Osteoblast (primary cell): ENCODE measurements at regions not wholly inside any gene's neighbourhood (a gene's known extent, or its start where the extent isn't known, plus 50 kb on each side); places are given as distances from the start of the nearest gene placed in this dataset.

ENCODE experiments used
- DNase-seq: peaks from one replicate; pipeline ENCODE4 v3.0.0; 2011; ENCODE audit warnings: low spot score, mixed read lengths; ENCODE audit not compliant: insufficient read length; ENCODE audit errors: missing footprints
- H2AFZ ChIP-seq: 2 replicates; pipeline ENCODE4 v1.6.0; 2011; ENCODE audit warnings: mild to moderate bottlenecking, low read length
- H3K27ac ChIP-seq: 2 replicates; pipeline ENCODE4 v1.5.1; 2011; ENCODE audit warnings: mild to moderate bottlenecking, low read depth, low read length, moderate library complexity
- H3K27me3 ChIP-seq: 2 replicates; pipeline ENCODE4 v1.6.0; 2012; ENCODE audit warnings: mild to moderate bottlenecking, control low read depth, inconsistent platforms, low read length, moderate library complexity; ENCODE audit not compliant: insufficient read depth
- H3K36me3 ChIP-seq: 2 replicates; pipeline ENCODE4 v1.5.1; 2011; ENCODE audit warnings: mild to moderate bottlenecking, low read length, control low read depth, moderate library complexity; ENCODE audit not compliant: insufficient read depth
- H3K4me1 ChIP-seq: 2 replicates; pipeline ENCODE4 v1.5.1; 2011; ENCODE audit warnings: mild to moderate bottlenecking, low read length, control low read depth, moderate library complexity; ENCODE audit not compliant: insufficient read depth
- H3K4me2 ChIP-seq: 2 replicates; pipeline ENCODE4 v1.6.0; 2011; ENCODE audit warnings: mild to moderate bottlenecking, low read length; ENCODE audit not compliant: insufficient read depth
- H3K4me3 ChIP-seq: fragments of 200-600 bp; sonication (generic); 3 replicates; pipeline ENCODE4 v1.5.1; 2012; ENCODE audit warnings: mild to moderate bottlenecking, low read length, inconsistent platforms; ENCODE audit not compliant: insufficient read depth
- H3K79me2 ChIP-seq: 2 replicates; pipeline ENCODE4 v1.6.0; 2012; ENCODE audit warnings: mild to moderate bottlenecking, low read length, control low read depth, inconsistent platforms; ENCODE audit not compliant: insufficient read depth
- H3K9me3 ChIP-seq: 2 replicates; pipeline ENCODE4 v1.5.1; 2011; ENCODE audit warnings: low read depth, low read length, control low read depth
- H4K20me1 ChIP-seq: 2 replicates; pipeline ENCODE4 v1.6.0; 2012; ENCODE audit warnings: mild to moderate bottlenecking, low read length, control low read depth; ENCODE audit not compliant: insufficient read depth
- CTCF ChIP-seq: IDR thresholded peaks from 2 replicates; pipeline ENCODE4 v1.5.1; 2011; ENCODE audit warnings: mild to moderate bottlenecking, low read depth, low read length, moderate library complexity; ENCODE audit errors: extremely low read depth

- H3K27ac ChIP-seq, result peak overlapping the region; percentile 63
- peak overlapping the region; percentile 40 for H2AFZ ChIP-seq
- H3K36me3 ChIP-seq, result no peaks in the 10 kb centered on the region
- H4K20me1 ChIP-seq, result no peaks in the 10 kb centered on the region
- H3K79me2 ChIP-seq, result no peaks in the 10 kb centered on the region
- no peaks in the 10 kb centered on the region for H3K27me3 ChIP-seq
- H3K4me1 ChIP-seq, result peaks cover 21% of the 10 kb centered on the region
- H3K4me2 ChIP-seq, result peak overlapping the region; percentile 66
- no peak for TF ChIP-seq CTCF
- DNase-seq, result no peak
- no peak overlapping the region for H3K4me3 ChIP-seq
- no peaks in the 10 kb centered on the region for H3K9me3 ChIP-seq
Observed at GRCh38 chr2:54386585-54386984, 69.5 kb upstream of the SPTBN1 start.

- peak overlapping the region; percentile 63 for H3K27ac ChIP-seq
- no peaks in the 10 kb centered on the region for H3K9me3 ChIP-seq
- H3K4me1 ChIP-seq, result peaks cover 21% of the 10 kb centered on the region
- no peaks in the 10 kb centered on the region for H3K36me3 ChIP-seq
- H3K4me2 ChIP-seq, result peak overlapping the region; percentile 66
- H4K20me1 ChIP-seq, result no peaks in the 10 kb centered on the region
- H3K79me2 ChIP-seq, result no peaks in the 10 kb centered on the region
- no peak overlapping the region for H3K4me3 ChIP-seq
- no peak for DNase-seq
- peak overlapping the region; percentile 48 for H2AFZ ChIP-seq
- peak; percentile 13 for TF ChIP-seq CTCF
- H3K27me3 ChIP-seq, result no peaks in the 10 kb centered on the region
Observed at GRCh38 chr2:54387059-54387991, 68.8 kb upstream of the SPTBN1 start.

GRCh38 chr2:54388076-54388475 lies 68.1 kb upstream of the SPTBN1 start:
- Histone ChIP-seq H3K4me3 (no peak overlapping the region), H3K4me1 (peaks cover 21% of the 10 kb centered on the region), H2AFZ (no peak overlapping the region), H3K79me2 (no peaks in the 10 kb centered on the region), H3K4me2 (peak overlapping the region; percentile 66), H3K9me3 (no peaks in the 10 kb centered on the region), H3K27ac (peak overlapping the region; percentile 63), H4K20me1 (no peaks in the 10 kb centered on the region), H3K36me3 (no peaks in the 10 kb centered on the region), H3K27me3 (no peaks in the 10 kb centered on the region)
- no peak for TF ChIP-seq CTCF
- DNase-seq, result no peak

GRCh38 chr2:54392555-54393324 lies 63.4 kb upstream of the SPTBN1 start:
- H3K9me3 ChIP-seq, result no peaks in the 10 kb centered on the region
- H3K4me2 ChIP-seq, result no peak overlapping the region
- DNase-seq, result no peak
- H3K4me1 ChIP-seq, result peaks cover 13% of the 10 kb centered on the region
- TF ChIP-seq CTCF, result no peak
- no peak overlapping the region for H2AFZ ChIP-seq
- H3K4me3 ChIP-seq, result no peak overlapping the region
- H4K20me1 ChIP-seq, result no peaks in the 10 kb centered on the region
- H3K27ac ChIP-seq, result no peak overlapping the region
- H3K36me3 ChIP-seq, result no peaks in the 10 kb centered on the region
- no peaks in the 10 kb centered on the region for H3K79me2 ChIP-seq
- no peaks in the 10 kb centered on the region for H3K27me3 ChIP-seq
